Upper lobe of left lung (tissue), 6 donors: ENCODE measurements at regions not wholly inside any gene's neighbourhood (a gene's known extent, or its start where the extent isn't known, plus 50 kb on each side); places are given as distances from the start of the nearest gene placed in this dataset.

Experiments used
- ATAC-seq, 2 donors: fragments of 200-7000 bp; cut with Tn5 transposase; one replicate each; pipeline ENCODE4 v1.9.1; 2022; ENCODE audit warnings: mild to moderate bottlenecking in 2 of 2, moderate library complexity in 2 of 2; ENCODE audit not compliant: low FRiP score in 2 of 2
- DNase-seq, 2 donors: peaks; one replicate each; pipeline ENCODE4 v3.0.0-alpha.2; 2019 to 2020
- H3K27ac ChIP-seq, 4 donors: fragments of 200-600 bp; sonication (generic); one replicate each; pipeline ENCODE4 v1.5.1; 2016 to 2019
- H3K27me3 ChIP-seq, 4 donors: fragments of 200-600 bp; sonication (generic); one replicate each; pipeline ENCODE4 v1.5.1; 2017 to 2019
- H3K36me3 ChIP-seq, 4 donors: fragments of 200-600 bp; sonication (generic); one replicate each; pipeline ENCODE4 v1.5.1; 2016 to 2019
- H3K4me1 ChIP-seq, 4 donors: fragments of 200-600 bp; sonication (generic); one replicate each; pipeline ENCODE4 v1.5.1; 2018 to 2019
- H3K4me3 ChIP-seq, 4 donors: fragments of 200-600 bp; sonication (generic); one replicate each; pipeline ENCODE4 v1.5.1; 2017 to 2019; ENCODE audit warnings: mild to moderate bottlenecking in 2 of 4, moderate library complexity in 1 of 4
- H3K9me3 ChIP-seq, 4 donors: fragments of 200-600 bp; sonication (generic); one replicate each; pipeline ENCODE4 v1.5.1; 2018 to 2019
- EP300 ChIP-seq, 4 donors: sonication (generic); formaldehyde crosslinking; IDR thresholded peaks; one replicate each; pipeline ENCODE4 v1.5.1; 2017; ENCODE audit warnings: antibody characterized with exemption in 4 of 4, control low read depth in 2 of 4
- POLR2A ChIP-seq, 4 donors: fragments of 450-650 bp; IDR thresholded peaks; one replicate each; pipeline ENCODE4 v1.5.1; 2016 to 2017; ENCODE audit warnings: antibody characterized with exemption in 4 of 4, mild to moderate bottlenecking in 2 of 4
- POLR2AphosphoS5 ChIP-seq, 2 donors: sonication (generic); formaldehyde crosslinking; IDR thresholded peaks; one replicate each; pipeline ENCODE4 v1.5.1; 2017; ENCODE audit warnings: antibody characterized with exemption in 2 of 2
- WGBS, 2 donors: methylation state at CpG; one replicate each; pipeline ENCODE4 v1.1.5; 2017 to 2018; 5-methylcytosine and 5-hydroxymethylcytosine counted together
- TF ChIP-seq, protein P1 (sequence below), 6 experiments: fragments of 450-650 bp in 4 of 6; fragments of 200-600 bp in 2 of 6; sonication (generic) in 2 of 6; IDR thresholded peaks; one replicate each; pipeline ENCODE4 v1.5.1; 2016 to 2019; ENCODE audit warnings: antibody characterized with exemption in 6 of 6
- donor health status: DM: no; HTN: no; CAD: no; lungs with moderate emphysema.
- donor health status: DM: no; HTN: yes; CAD: no; lungs with severe emphysema.

DNA sequence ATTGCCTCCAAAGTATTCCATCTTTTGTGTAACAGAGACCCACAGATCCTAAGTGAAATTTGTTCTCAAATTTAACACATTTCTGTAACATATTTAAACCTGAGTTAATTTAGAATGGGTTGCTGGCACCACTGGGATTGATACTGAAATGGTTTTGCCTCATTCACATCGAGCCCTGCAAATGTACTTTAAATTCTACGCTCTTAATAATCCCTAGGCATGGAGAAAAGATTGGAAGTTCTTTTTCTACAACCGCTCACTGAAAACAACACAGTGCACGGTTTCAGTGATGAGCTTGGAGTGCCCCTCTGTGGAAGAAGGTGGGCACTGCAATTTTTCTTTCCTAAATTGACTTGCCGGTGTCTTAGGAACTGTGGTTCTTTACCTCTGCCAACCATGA, 109.9 kb upstream of the ATP11B start:
- Histone ChIP-seq H3K27me3 (peaks cover 0 to 9% (median 3%) of the 10 kb centered on the region in 4 donors), H3K27ac (no peak overlapping the region), H3K4me1 (peaks cover 10 to 18% (median 14%) of the 10 kb centered on the region in 4 donors), H3K4me3 (peak overlapping the region in 3 of 4 donors; percentile 43 to 59 (median 55)), H3K9me3 (no peaks in the 10 kb centered on the region), H3K36me3 (no peaks in the 10 kb centered on the region)
- ATAC-seq = peak; percentile 85 to 94
- TF ChIP-seq, protein P1, sequence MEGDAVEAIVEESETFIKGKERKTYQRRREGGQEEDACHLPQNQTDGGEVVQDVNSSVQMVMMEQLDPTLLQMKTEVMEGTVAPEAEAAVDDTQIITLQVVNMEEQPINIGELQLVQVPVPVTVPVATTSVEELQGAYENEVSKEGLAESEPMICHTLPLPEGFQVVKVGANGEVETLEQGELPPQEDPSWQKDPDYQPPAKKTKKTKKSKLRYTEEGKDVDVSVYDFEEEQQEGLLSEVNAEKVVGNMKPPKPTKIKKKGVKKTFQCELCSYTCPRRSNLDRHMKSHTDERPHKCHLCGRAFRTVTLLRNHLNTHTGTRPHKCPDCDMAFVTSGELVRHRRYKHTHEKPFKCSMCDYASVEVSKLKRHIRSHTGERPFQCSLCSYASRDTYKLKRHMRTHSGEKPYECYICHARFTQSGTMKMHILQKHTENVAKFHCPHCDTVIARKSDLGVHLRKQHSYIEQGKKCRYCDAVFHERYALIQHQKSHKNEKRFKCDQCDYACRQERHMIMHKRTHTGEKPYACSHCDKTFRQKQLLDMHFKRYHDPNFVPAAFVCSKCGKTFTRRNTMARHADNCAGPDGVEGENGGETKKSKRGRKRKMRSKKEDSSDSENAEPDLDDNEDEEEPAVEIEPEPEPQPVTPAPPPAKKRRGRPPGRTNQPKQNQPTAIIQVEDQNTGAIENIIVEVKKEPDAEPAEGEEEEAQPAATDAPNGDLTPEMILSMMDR (IDR thresholded peaks at IDR 0.05) = peak; percentile 54 to 84 (median 82)
- TF ChIP-seq EP300 (IDR thresholded peaks at IDR 0.05) = no peak
- no peak for TF ChIP-seq POLR2AphosphoS5 (IDR thresholded peaks at IDR 0.05)
- WGBS, 2 donors = 3 to 5% methylated on average over 5 of the region's 5 CpGs
- DNase-seq = peak in 1 of 2 donors; percentile 51

DNA sequence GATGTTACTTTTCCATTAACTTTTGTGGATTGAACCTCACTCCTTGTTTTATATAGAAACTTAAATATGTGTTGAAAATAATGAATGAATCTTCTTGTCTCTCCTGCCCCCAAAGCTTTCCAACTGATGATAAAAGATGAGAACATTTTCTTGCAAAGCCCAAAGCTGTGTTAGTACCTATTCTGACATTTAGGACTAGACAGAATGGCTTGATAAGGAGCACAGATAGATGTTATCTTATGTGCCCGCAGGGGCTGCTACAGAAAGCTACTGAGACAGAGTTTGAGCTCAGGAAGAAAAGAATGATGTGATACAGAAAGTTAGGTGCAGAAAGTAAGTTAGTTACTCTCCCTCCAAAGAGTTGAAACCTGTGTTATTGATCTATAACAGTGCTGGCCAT, 109.4 kb upstream of the ATP11B start:
- no peak for TF ChIP-seq POLR2A (IDR thresholded peaks at IDR 0.05)
- TF ChIP-seq, protein P1 (IDR thresholded peaks at IDR 0.05) = peak in 1 of 6 experiments; percentile 12
- H3K27me3 ChIP-seq = peaks cover 0 to 9% (median 3%) of the 10 kb centered on the region in 4 donors
- no peaks in the 10 kb centered on the region for H3K9me3 ChIP-seq
- no peaks in the 10 kb centered on the region for H3K36me3 ChIP-seq
- 11 to 15% methylated on average over 1 of the region's 1 CpG for WGBS, 2 donors
- H3K4me1 ChIP-seq = peaks cover 10 to 18% (median 14%) of the 10 kb centered on the region in 4 donors
- ATAC-seq (no peak), DNase-seq (no peak)
- H3K4me3 ChIP-seq = no peak overlapping the region
- no peak overlapping the region for H3K27ac ChIP-seq

DNA sequence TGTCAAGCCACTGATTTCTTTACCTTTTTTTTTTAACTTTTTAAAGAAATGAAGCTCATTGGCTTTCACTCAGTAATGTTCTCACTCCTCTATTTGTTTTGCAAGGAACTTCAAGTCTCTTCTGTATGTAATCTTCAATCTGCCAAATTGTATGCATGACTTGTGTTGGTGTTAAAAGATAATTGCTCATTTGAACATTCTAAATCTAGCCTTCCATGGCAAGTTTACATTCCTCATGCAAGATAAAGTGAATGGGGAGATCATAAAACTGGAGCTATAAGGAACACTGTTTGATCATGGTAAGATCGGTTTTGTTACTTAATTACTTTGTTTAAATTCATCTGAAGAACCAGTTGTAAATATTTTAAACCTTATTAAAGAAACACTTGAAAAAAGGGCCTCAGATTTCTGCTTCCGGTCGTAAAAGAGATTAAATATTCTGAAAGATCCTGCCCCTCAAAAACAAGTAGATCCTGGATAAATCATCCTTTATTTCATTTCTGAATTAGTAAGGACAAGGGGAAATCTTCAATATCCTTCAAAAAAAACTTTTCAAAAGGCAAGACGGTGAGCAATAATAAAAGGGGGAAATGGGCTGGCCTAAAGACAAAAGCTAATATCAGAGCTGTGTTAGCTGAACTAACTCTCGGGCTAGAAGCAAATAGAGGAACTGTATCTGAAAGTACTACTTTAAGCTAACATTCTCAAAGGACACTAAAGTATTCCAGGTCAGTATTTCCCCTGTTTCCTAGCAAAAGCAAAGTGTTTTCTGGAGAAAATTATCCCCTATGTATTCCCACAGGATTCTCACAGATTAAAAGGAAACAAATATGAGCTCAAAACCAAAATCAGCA, 107.0 kb upstream of the ATP11B start:
- DNase-seq (no peak), ATAC-seq (no peak)
- Histone ChIP-seq H3K27me3 (peaks cover 0 to 9% (median 3%) of the 10 kb centered on the region in 4 donors), H3K4me3 (no peak overlapping the region), H3K9me3 (no peaks in the 10 kb centered on the region), H3K27ac (no peak overlapping the region), H3K4me1 (peaks cover 10 to 18% (median 14%) of the 10 kb centered on the region in 4 donors), H3K36me3 (no peaks in the 10 kb centered on the region)
- TF ChIP-seq EP300 (IDR thresholded peaks at IDR 0.05) (no peak), POLR2AphosphoS5 (IDR thresholded peaks at IDR 0.05) (no peak), POLR2A (IDR thresholded peaks at IDR 0.05) (no peak)
- TF ChIP-seq, protein P1 (IDR thresholded peaks at IDR 0.05) = no peak
- WGBS, 2 donors = 41 to 47% methylated on average over 5 of the region's 5 CpGs

DNA sequence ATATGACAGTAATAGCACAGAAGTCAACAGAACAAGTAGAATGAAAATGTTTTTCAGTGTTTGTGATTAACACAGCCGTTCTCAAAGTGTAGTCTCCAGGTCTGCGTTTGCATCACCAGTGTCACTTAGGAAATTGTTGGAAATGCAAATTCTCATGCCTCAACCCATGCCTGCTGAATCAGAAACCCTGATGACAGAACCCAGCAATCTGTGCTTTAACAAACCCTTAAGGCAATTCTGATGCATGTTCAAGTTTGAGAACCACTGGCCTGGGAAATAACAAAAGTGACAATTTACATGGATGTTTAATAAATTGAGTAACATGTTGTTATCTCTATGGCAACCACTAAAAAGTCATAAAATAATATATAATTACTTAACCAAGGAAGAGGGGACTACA, 103.1 kb upstream of the ATP11B start:
- H3K9me3 ChIP-seq = no peaks in the 10 kb centered on the region
- H3K36me3 ChIP-seq = no peaks in the 10 kb centered on the region
- H3K4me3 ChIP-seq = no peak overlapping the region
- no peaks in the 10 kb centered on the region for H3K27me3 ChIP-seq
- no peak overlapping the region for H3K27ac ChIP-seq
- H3K4me1 ChIP-seq = no peaks in the 10 kb centered on the region
- DNase-seq (no peak), ATAC-seq (no peak)
- TF ChIP-seq, protein P1 (IDR thresholded peaks at IDR 0.05) = no peak
- TF ChIP-seq EP300 (IDR thresholded peaks at IDR 0.05) (no peak), POLR2AphosphoS5 (IDR thresholded peaks at IDR 0.05) (no peak), POLR2A (IDR thresholded peaks at IDR 0.05) (no peak)
- 76 to 87% methylated on average over 2 of the region's 2 CpGs for WGBS, 2 donors

DNA sequence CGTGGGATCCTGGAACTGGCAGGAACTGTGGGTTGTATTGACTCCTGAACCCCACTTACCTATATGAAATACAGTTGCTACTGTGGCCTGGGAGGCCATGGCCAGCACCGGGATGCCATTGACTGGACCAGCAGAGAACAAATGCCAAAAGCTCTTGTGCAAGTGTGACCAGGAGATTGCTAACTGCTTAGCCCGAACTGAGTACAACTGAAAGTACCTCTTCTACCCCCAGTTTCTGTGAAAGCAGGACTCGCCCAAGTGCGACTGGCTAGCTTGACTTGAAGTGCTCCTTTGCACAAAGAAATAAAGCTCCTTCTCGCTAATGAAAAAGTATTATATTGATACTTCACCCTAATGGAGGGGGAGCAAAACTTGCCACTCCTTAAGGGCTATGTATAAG, 101.3 kb upstream of the ATP11B start:
- Histone ChIP-seq H3K9me3 (no peaks in the 10 kb centered on the region), H3K36me3 (no peaks in the 10 kb centered on the region), H3K27ac (no peak overlapping the region), H3K4me1 (no peaks in the 10 kb centered on the region), H3K4me3 (no peak overlapping the region), H3K27me3 (no peaks in the 10 kb centered on the region)
- DNase-seq (peak in 1 of 2 donors; percentile 47), ATAC-seq (no peak)
- TF ChIP-seq EP300 (IDR thresholded peaks at IDR 0.05) = no peak
- TF ChIP-seq, protein P1 (IDR thresholded peaks at IDR 0.05) = no peak
- no peak for TF ChIP-seq POLR2AphosphoS5 (IDR thresholded peaks at IDR 0.05)
- TF ChIP-seq POLR2A (IDR thresholded peaks at IDR 0.05) = no peak
- WGBS, 2 donors = 66 to 73% methylated on average over 5 to 6 of the region's 6 CpGs
